CD4-positive, CD25-positive, alpha-beta regulatory T cell (primary cell): ENCODE measurements at regions not wholly inside any gene's neighbourhood (a gene's known extent, or its start where the extent isn't known, plus 50 kb on each side); places are given as distances from the start of the nearest gene placed in this dataset.
"Not testable (repeated sequence)": the region's sequence is repeated elsewhere in the genome, so short reads cannot be mapped to it uniquely, and the experiment has no call there.

ENCODE experiments used
- ATAC-seq, 2 donors: fragments of 150-1000 bp; cut with Tn5 transposase; one replicate each; pipeline ENCODE4 v1.10.0; 2021; ENCODE audit warnings: low read depth in 2 of 2, moderate number of reproducible peaks in 2 of 2, moderate library complexity in 1 of 2
- DNase-seq, 3 donors: peaks; one replicate each; pipeline versions ENCODE4 v3.0.0 to v3.0.0-alpha.2; 2012 to 2022; ENCODE audit warnings: mixed read lengths in 1 of 3
- H3K27ac ChIP-seq: one replicate; pipeline ENCODE4 v1.7.0; 2013; ENCODE audit warnings: mild to moderate bottlenecking, low read length; ENCODE audit not compliant: insufficient read depth, poor library complexity, severe bottlenecking
- H3K27me3 ChIP-seq: one replicate; pipeline ENCODE4 v1.7.0; 2013; ENCODE audit warnings: low read length; ENCODE audit not compliant: control insufficient read depth, insufficient read depth
- H3K36me3 ChIP-seq: one replicate; pipeline ENCODE4 v1.7.0; 2013; ENCODE audit warnings: mild to moderate bottlenecking, low read length, moderate library complexity; ENCODE audit not compliant: control insufficient read depth, insufficient read depth
- H3K4me1 ChIP-seq: 2 replicates; pipeline ENCODE4 v1.7.0; 2013; ENCODE audit warnings: mild to moderate bottlenecking, low read length; ENCODE audit not compliant: insufficient read depth, control insufficient read depth, poor library complexity, severe bottlenecking
- H3K4me3 ChIP-seq: one replicate; pipeline ENCODE4 v1.7.0; 2013; ENCODE audit warnings: low read depth, mild to moderate bottlenecking, low read length, moderate library complexity
- H3K9me3 ChIP-seq, 2 experiments: 1 replicate in 1 of 2; 2 replicates in 1 of 2; pipeline ENCODE4 v1.7.0; 2013; ENCODE audit warnings: low read length in 2 of 2, mild to moderate bottlenecking in 1 of 2, moderate library complexity in 1 of 2; ENCODE audit not compliant: control insufficient read depth in 2 of 2
- H3K27ac Mint-ChIP-seq, 3 donors: one replicate each; pipeline ENCODE4 v1.8.0; 2020 to 2022; ENCODE audit warnings: mild to moderate bottlenecking in 3 of 3, mixed read lengths in 3 of 3, moderate library complexity in 2 of 3
- H3K27me3 Mint-ChIP-seq: one replicate; pipeline ENCODE4 v1.8.0; 2022; ENCODE audit warnings: mild to moderate bottlenecking, mixed read lengths
- H3K36me3 Mint-ChIP-seq: one replicate; pipeline ENCODE4 v1.8.0; 2020; ENCODE audit warnings: mixed read lengths
- H3K4me1 Mint-ChIP-seq, 4 donors: one replicate each; pipeline ENCODE4 v1.8.0; 2020 to 2022; ENCODE audit warnings: mixed read lengths in 4 of 4, mild to moderate bottlenecking in 1 of 4
- H3K4me3 Mint-ChIP-seq, 4 donors: one replicate each; pipeline ENCODE4 v1.8.0; 2020 to 2022; ENCODE audit warnings: mild to moderate bottlenecking in 4 of 4, mixed read lengths in 4 of 4, moderate library complexity in 3 of 4
- H3K9me3 Mint-ChIP-seq, 7 donors: one replicate each; pipeline ENCODE4 v1.8.0; 2020 to 2022; ENCODE audit warnings: mixed read lengths in 7 of 7, mild to moderate bottlenecking in 3 of 7, moderate library complexity in 2 of 7

- not testable (repeated sequence) for H3K4me3 ChIP-seq, H3K4me1 Mint-ChIP-seq, H3K27ac Mint-ChIP-seq, H3K27me3 ChIP-seq, H3K4me3 Mint-ChIP-seq, H3K27me3 Mint-ChIP-seq, H3K36me3 ChIP-seq, ATAC-seq, DNase-seq, H3K9me3 ChIP-seq, H3K4me1 ChIP-seq, H3K27ac ChIP-seq, H3K36me3 Mint-ChIP-seq
- H3K9me3 Mint-ChIP-seq, result peaks cover 0 to 15% (median 3%) of the 10 kb centered on the region in 7 donors
These were observed 187.4 kb upstream of the AGTR2 start for GRCh38 chrX:115983148-115983547.

- H3K27me3 ChIP-seq, H3K4me3 ChIP-seq, H3K27ac ChIP-seq, ATAC-seq, DNase-seq, H3K27me3 Mint-ChIP-seq, H3K36me3 ChIP-seq, H3K4me1 ChIP-seq, H3K36me3 Mint-ChIP-seq, H3K27ac Mint-ChIP-seq, H3K4me1 Mint-ChIP-seq, H3K9me3 ChIP-seq, H3K4me3 Mint-ChIP-seq: not testable (repeated sequence)
- peaks cover 0 to 15% (median 3%) of the 10 kb centered on the region in 7 donors for H3K9me3 Mint-ChIP-seq
These were observed 183.1 kb upstream of the AGTR2 start for GRCh38 chrX:115987464-115987863.

GRCh38 chrX:115988825-115989224 lies 181.7 kb upstream of the AGTR2 start:
- H3K27ac Mint-ChIP-seq, result no peak overlapping the region
- H3K36me3 Mint-ChIP-seq, result no peaks in the 10 kb centered on the region
- no peak overlapping the region for H3K4me3 Mint-ChIP-seq
- peaks cover 0 to 15% (median 3%) of the 10 kb centered on the region in 7 donors for H3K9me3 Mint-ChIP-seq
- Histone ChIP-seq H3K27me3 (no peaks in the 10 kb centered on the region), H3K36me3 (no peaks in the 10 kb centered on the region), H3K27ac (no peak overlapping the region), H3K9me3 (no peaks in the 10 kb centered on the region), H3K4me1 (no peaks in the 10 kb centered on the region), H3K4me3 (no peak overlapping the region)
- DNase-seq (no peak), ATAC-seq (no peak)
- H3K27me3 Mint-ChIP-seq, result no peaks in the 10 kb centered on the region
- H3K4me1 Mint-ChIP-seq, result no peaks in the 10 kb centered on the region

GRCh38 chrX:115989686-115990085 lies 180.9 kb upstream of the AGTR2 start:
- H3K27ac ChIP-seq, result no peak overlapping the region
- no peak overlapping the region for H3K4me3 ChIP-seq
- no peaks in the 10 kb centered on the region for H3K4me1 ChIP-seq
- H3K9me3 ChIP-seq, result no peaks in the 10 kb centered on the region
- H3K4me3 Mint-ChIP-seq, result no peak overlapping the region
- no peak for ATAC-seq
- no peaks in the 10 kb centered on the region for H3K27me3 ChIP-seq
- H3K36me3 Mint-ChIP-seq, result no peaks in the 10 kb centered on the region
- no peaks in the 10 kb centered on the region for H3K4me1 Mint-ChIP-seq
- H3K27ac Mint-ChIP-seq, result no peak overlapping the region
- H3K36me3 ChIP-seq, result no peaks in the 10 kb centered on the region
- no peaks in the 10 kb centered on the region for H3K27me3 Mint-ChIP-seq
- DNase-seq, result no peak
- H3K9me3 Mint-ChIP-seq, result peaks cover 0 to 10% (median 3%) of the 10 kb centered on the region in 7 donors

- ATAC-seq (no peak), DNase-seq (no peak)
- Histone ChIP-seq H3K9me3 (no peaks in the 10 kb centered on the region), H3K27ac (no peak overlapping the region), H3K4me1 (no peaks in the 10 kb centered on the region), H3K36me3 (no peaks in the 10 kb centered on the region), H3K27me3 (no peaks in the 10 kb centered on the region), H3K4me3 (no peak overlapping the region)
- no peaks in the 10 kb centered on the region for H3K4me1 Mint-ChIP-seq
- no peaks in the 10 kb centered on the region for H3K27me3 Mint-ChIP-seq
- peaks cover 2 to 16% (median 7%) of the 10 kb centered on the region in 7 donors for H3K9me3 Mint-ChIP-seq
- no peak overlapping the region for H3K4me3 Mint-ChIP-seq
- H3K27ac Mint-ChIP-seq, result no peak overlapping the region
- H3K36me3 Mint-ChIP-seq, result no peaks in the 10 kb centered on the region
These were observed 161.2 kb upstream of the AGTR2 start for GRCh38 chrX:116009346-116009745.

- Histone ChIP-seq H3K27me3 (no peaks in the 10 kb centered on the region), H3K27ac (no peak overlapping the region), H3K4me1 (no peaks in the 10 kb centered on the region), H3K4me3 (no peak overlapping the region), H3K9me3 (no peaks in the 10 kb centered on the region), H3K36me3 (no peaks in the 10 kb centered on the region)
- no peaks in the 10 kb centered on the region for H3K36me3 Mint-ChIP-seq
- H3K9me3 Mint-ChIP-seq, result peaks cover 2 to 19% (median 7%) of the 10 kb centered on the region in 7 donors
- H3K27ac Mint-ChIP-seq, result no peak overlapping the region
- no peak for ATAC-seq
- H3K4me1 Mint-ChIP-seq, result no peaks in the 10 kb centered on the region
- no peaks in the 10 kb centered on the region for H3K27me3 Mint-ChIP-seq
- H3K4me3 Mint-ChIP-seq, result no peak overlapping the region
- no peak for DNase-seq
These were observed 160.5 kb upstream of the AGTR2 start for GRCh38 chrX:116009861-116010710.

- H3K27ac Mint-ChIP-seq, result no peak overlapping the region
- H3K36me3 ChIP-seq, result no peaks in the 10 kb centered on the region
- no peaks in the 10 kb centered on the region for H3K36me3 Mint-ChIP-seq
These were observed 159.6 kb upstream of the AGTR2 start for GRCh38 chrX:116010939-116011338.

GRCh38 chrX:116031331-116031730 lies 139.2 kb upstream of the AGTR2 start:
- H3K27me3 Mint-ChIP-seq, result no peaks in the 10 kb centered on the region
- H3K36me3 Mint-ChIP-seq, result no peaks in the 10 kb centered on the region
- Histone ChIP-seq H3K36me3 (no peaks in the 10 kb centered on the region), H3K27me3 (no peaks in the 10 kb centered on the region), H3K9me3 (no peaks in the 10 kb centered on the region), H3K4me1 (no peaks in the 10 kb centered on the region), H3K27ac (no peak overlapping the region), H3K4me3 (no peak overlapping the region)
- peaks cover 0 to 17% (median 3%) of the 10 kb centered on the region in 7 donors for H3K9me3 Mint-ChIP-seq
- DNase-seq (no peak), ATAC-seq (no peak)
- H3K4me3 Mint-ChIP-seq, result no peak overlapping the region
- no peaks in the 10 kb centered on the region for H3K4me1 Mint-ChIP-seq
- H3K27ac Mint-ChIP-seq, result no peak overlapping the region

More at GRCh38 chrX:116010939-116011338, 159.6 kb upstream of the AGTR2 start:
- no peaks in the 10 kb centered on the region for H3K9me3 ChIP-seq
- Mint-ChIP-seq H3K27me3 (no peaks in the 10 kb centered on the region), H3K4me3 (no peak overlapping the region), H3K9me3 (peaks cover 2 to 19% (median 7%) of the 10 kb centered on the region in 7 donors), H3K4me1 (no peaks in the 10 kb centered on the region)
- ATAC-seq (no peak), DNase-seq (no peak)
- H3K4me1 ChIP-seq, result no peaks in the 10 kb centered on the region
- H3K27me3 ChIP-seq, result no peaks in the 10 kb centered on the region
- no peak overlapping the region for H3K4me3 ChIP-seq
- no peak overlapping the region for H3K27ac ChIP-seq
